Mesothelial cell of epicardium (in vitro differentiated cells): ENCODE measurements at regions not wholly inside any gene's neighbourhood (a gene's known extent, or its start where the extent isn't known, plus 50 kb on each side); places are given as distances from the start of the nearest gene placed in this dataset.
A peak's percentile ranks its signal among the peaks of the same experiment; 100 is the strongest.

ENCODE experiments used
- DNase-seq, 2 experiments: peaks; one replicate each; pipeline ENCODE4 v3.0.0; 2021; ENCODE audit warnings: low spot score in 2 of 2; ENCODE audit not compliant: unreplicated experiment in 2 of 2
- H3K27ac Mint-ChIP-seq: 2 replicates; pipeline ENCODE4 v1.8.0; 2021; ENCODE audit warnings: mixed read lengths
- H3K27me3 Mint-ChIP-seq: 2 replicates; pipeline ENCODE4 v1.8.0; 2021; ENCODE audit warnings: low read depth, mixed read lengths
- H3K36me3 Mint-ChIP-seq: 2 replicates; pipeline ENCODE4 v1.8.0; 2021; ENCODE audit warnings: mixed read lengths
- H3K4me1 Mint-ChIP-seq: 2 replicates; pipeline ENCODE4 v1.8.0; 2021; ENCODE audit warnings: mixed read lengths
- H3K4me3 Mint-ChIP-seq: 2 replicates; pipeline ENCODE4 v1.8.0; 2021; ENCODE audit warnings: mild to moderate bottlenecking, moderate library complexity, mixed read lengths
- H3K9me3 Mint-ChIP-seq: 2 replicates; pipeline ENCODE4 v1.8.0; 2021; ENCODE audit warnings: mixed read lengths
- TF ChIP-seq, protein P1 (sequence below): fragments of 200-600 bp; sonication (generic); IDR thresholded peaks from one replicate; pipeline ENCODE4 v1.5.0; 2021; ENCODE audit warnings: antibody characterized with exemption; ENCODE audit not compliant: unreplicated experiment

DNA sequence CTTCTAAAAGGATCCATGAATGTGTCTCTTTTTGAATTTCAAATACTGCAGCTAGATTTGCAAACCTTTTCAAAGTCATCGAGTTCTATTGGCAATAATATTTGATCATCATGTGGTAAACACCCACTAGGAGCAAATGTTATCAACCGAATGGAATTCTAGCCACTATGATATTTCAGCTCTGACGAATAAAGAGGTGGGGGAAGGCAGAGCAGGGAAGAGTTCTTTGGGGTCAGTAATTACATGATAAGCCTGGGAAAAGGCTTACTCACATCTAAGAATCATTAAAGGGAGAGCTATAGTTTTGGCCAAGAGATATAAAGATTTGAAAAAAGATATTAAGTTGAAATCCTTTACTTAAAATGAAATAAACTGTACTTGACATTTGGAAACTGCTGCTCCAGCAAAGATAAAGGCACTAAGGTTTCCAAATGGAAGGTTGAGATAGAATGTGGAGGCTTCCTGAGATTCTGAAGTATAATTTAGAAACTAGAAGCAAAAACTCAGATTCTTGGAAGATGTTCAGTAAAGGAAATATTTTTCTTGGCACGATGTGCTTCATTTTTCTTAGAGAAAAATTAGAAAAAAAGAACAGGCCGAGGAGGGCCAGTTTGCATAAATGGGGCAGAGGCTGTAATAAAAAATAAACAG, 104.7 kb upstream of the ARHGAP28 start:
- Mint-ChIP-seq H3K4me1 (peaks cover 71% of the 10 kb centered on the region), H3K27me3 (no peaks in the 10 kb centered on the region), H3K36me3 (no peaks in the 10 kb centered on the region), H3K4me3 (peak overlapping the region; percentile 1), H3K27ac (peak overlapping the region; percentile 94), H3K9me3 (no peaks in the 10 kb centered on the region)
- DNase-seq, result no peak
- TF ChIP-seq, protein P1, sequence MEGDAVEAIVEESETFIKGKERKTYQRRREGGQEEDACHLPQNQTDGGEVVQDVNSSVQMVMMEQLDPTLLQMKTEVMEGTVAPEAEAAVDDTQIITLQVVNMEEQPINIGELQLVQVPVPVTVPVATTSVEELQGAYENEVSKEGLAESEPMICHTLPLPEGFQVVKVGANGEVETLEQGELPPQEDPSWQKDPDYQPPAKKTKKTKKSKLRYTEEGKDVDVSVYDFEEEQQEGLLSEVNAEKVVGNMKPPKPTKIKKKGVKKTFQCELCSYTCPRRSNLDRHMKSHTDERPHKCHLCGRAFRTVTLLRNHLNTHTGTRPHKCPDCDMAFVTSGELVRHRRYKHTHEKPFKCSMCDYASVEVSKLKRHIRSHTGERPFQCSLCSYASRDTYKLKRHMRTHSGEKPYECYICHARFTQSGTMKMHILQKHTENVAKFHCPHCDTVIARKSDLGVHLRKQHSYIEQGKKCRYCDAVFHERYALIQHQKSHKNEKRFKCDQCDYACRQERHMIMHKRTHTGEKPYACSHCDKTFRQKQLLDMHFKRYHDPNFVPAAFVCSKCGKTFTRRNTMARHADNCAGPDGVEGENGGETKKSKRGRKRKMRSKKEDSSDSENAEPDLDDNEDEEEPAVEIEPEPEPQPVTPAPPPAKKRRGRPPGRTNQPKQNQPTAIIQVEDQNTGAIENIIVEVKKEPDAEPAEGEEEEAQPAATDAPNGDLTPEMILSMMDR, result no peak

DNA sequence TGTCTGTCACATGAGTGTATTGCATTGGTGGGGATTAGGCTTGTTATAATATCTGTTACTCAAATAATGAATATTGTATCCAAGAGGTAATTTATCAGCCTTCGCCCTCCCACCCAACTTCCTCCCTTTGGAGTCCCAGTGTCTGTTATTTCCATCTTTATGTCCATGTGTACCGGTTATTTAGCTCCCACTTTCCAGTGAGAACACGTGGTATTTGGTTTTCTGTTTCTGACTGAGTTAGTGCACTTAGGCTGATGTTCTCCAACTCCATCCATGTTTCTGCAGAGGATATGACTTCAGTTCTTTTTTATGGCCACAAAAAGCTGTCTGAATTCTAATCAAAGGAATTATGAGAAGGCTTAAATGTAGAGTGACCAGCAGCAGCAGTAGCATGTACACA, 104.0 kb upstream of the ARHGAP28 start:
- H3K27ac Mint-ChIP-seq, result peak overlapping the region; percentile 93
- peaks cover 72% of the 10 kb centered on the region for H3K4me1 Mint-ChIP-seq
- H3K36me3 Mint-ChIP-seq, result no peaks in the 10 kb centered on the region
- no peaks in the 10 kb centered on the region for H3K9me3 Mint-ChIP-seq
- H3K27me3 Mint-ChIP-seq, result no peaks in the 10 kb centered on the region
- H3K4me3 Mint-ChIP-seq, result no peak overlapping the region
- TF ChIP-seq, protein P1, result no peak
- DNase-seq, result no peak

DNA sequence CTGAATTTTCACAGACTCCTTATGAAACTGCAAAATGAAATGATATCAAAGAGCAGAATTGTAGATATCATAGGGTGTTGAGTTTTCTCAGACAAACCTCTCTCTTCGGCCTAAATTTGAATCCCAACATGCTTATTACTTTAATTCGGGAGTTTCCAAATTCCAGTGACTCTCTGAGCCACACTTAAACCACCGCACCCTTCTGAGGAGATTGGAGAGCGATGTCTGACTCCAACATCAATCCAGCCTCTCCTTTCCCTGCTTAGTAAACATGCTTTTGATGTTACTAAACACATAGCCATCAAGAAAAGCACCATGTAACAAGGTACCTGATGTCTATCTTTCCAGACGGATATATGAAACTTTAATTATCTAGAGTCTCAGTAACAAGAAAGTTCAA, 103.1 kb upstream of the ARHGAP28 start:
- H3K4me1 Mint-ChIP-seq, result peaks cover 72% of the 10 kb centered on the region
- peaks cover 2% of the 10 kb centered on the region for H3K36me3 Mint-ChIP-seq
- H3K4me3 Mint-ChIP-seq, result no peak overlapping the region
- peak overlapping the region; percentile 93 for H3K27ac Mint-ChIP-seq
- H3K9me3 Mint-ChIP-seq, result peaks cover 3% of the 10 kb centered on the region
- DNase-seq, result no peak
- TF ChIP-seq, protein P1, result no peak
- no peaks in the 10 kb centered on the region for H3K27me3 Mint-ChIP-seq

DNA sequence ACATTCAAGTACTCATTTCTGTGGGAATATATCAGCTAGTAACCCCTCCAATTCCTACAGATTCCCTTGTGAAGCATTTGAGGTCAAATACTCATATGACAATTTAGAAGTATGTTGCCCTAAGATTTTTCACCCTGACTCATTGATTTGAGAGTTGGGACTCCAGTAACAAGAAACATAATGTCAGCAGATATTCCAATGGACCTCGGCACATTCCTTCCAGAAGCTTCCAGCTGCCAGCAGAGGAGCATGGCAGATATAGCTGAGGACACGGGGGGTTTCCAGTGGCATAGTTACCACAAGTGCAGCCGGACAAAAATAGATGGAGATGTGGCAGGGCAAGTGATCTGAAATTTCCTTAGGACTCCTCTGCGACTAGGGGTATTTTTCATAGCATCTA, 101.9 kb upstream of the ARHGAP28 start:
- H3K27me3 Mint-ChIP-seq, result no peaks in the 10 kb centered on the region

DNA sequence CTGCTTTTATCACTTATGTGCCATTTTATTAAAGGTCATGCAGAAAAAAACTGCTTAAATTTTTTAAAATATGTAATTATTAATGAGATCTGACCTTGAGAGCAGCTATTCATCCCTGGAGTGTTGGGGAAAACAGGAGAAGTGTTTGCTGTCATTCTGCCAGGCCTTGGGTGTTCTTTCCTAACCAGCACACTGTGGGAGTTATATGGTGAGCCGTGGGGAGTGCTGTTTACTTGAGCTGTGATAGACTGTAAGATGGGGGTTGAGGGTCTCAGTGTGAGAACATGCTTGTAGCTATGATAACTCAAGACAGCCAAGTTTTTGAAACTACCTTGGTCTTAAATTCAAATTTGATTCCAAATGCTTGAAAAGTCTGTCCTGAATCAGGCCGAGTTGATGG, 101.3 kb upstream of the ARHGAP28 start:
- Mint-ChIP-seq H3K36me3 (peaks cover 6% of the 10 kb centered on the region), H3K27ac (peak overlapping the region; percentile 71), H3K27me3 (no peaks in the 10 kb centered on the region), H3K4me3 (no peak overlapping the region), H3K4me1 (peaks cover 63% of the 10 kb centered on the region), H3K9me3 (peaks cover 10% of the 10 kb centered on the region)
- TF ChIP-seq, protein P1, result no peak
- no peak for DNase-seq

More for the DNA sequence above, 101.9 kb upstream of the ARHGAP28 start:
- peaks cover 65% of the 10 kb centered on the region for H3K4me1 Mint-ChIP-seq
- H3K27ac Mint-ChIP-seq, result peak overlapping the region; percentile 22
- H3K9me3 Mint-ChIP-seq, result peaks cover 10% of the 10 kb centered on the region
- no peak for DNase-seq
- TF ChIP-seq, protein P1, result no peak
- H3K36me3 Mint-ChIP-seq, result peaks cover 6% of the 10 kb centered on the region
- H3K4me3 Mint-ChIP-seq, result no peak overlapping the region
